ENCODE measurements at regions not wholly inside any gene's neighbourhood (a gene's known extent, or its start where the extent isn't known, plus 50 kb on each side); places are given as distances from the start of the nearest gene placed in this dataset.

GRCh38 chr11:134661660-134662059 is 249.6 kb upstream of the B3GAT1 start:
- TF ChIP-seq CTCF (IDR thresholded peaks at IDR 0.05): no peak
- no peak for TF ChIP-seq POLR2A (IDR thresholded peaks at IDR 0.05)

Data from heart left ventricle (tissue), 13 donors.